ENCODE measurements at regions not wholly inside any gene's neighbourhood (a gene's known extent, or its start where the extent isn't known, plus 50 kb on each side); places are given as distances from the start of the nearest gene placed in this dataset.

- Histone ChIP-seq H3K27me3 (ENCODE audit: control insufficient read depth, insufficient read depth, low read length, poor library complexity, severe bottlenecking) (no peaks in the 10 kb centered on the region), H3K4me1 (ENCODE audit: control insufficient read depth, insufficient read depth, low read length) (no peaks in the 10 kb centered on the region), H3K4me3 (ENCODE audit: insufficient read depth, low read depth, low read length) (no peak overlapping the region), H3K27ac (ENCODE audit: insufficient read depth, low read depth, low read length, poor library complexity, severe bottlenecking) (no peak overlapping the region), H3K9me3 (ENCODE audit: control insufficient read depth, low read length) (no peaks in the 10 kb centered on the region), H3K36me3 (ENCODE audit: control insufficient read depth, insufficient read depth, low read length) (no peaks in the 10 kb centered on the region)
- 100% methylated on average over 1 of the region's 1 CpG for WGBS, 2 experiments
Measured at GRCh38 chr2:5319493-5319892, 372.7 kb upstream of the SOX11 start.

- Histone ChIP-seq H3K36me3 (ENCODE audit: control insufficient read depth, insufficient read depth, low read length) (no peaks in the 10 kb centered on the region), H3K4me3 (ENCODE audit: insufficient read depth, low read depth, low read length) (no peak overlapping the region), H3K27ac (ENCODE audit: insufficient read depth, low read depth, low read length, poor library complexity, severe bottlenecking) (no peak overlapping the region), H3K9me3 (ENCODE audit: control insufficient read depth, low read length) (no peaks in the 10 kb centered on the region), H3K27me3 (ENCODE audit: control insufficient read depth, insufficient read depth, low read length, poor library complexity, severe bottlenecking) (no peaks in the 10 kb centered on the region), H3K4me1 (ENCODE audit: control insufficient read depth, insufficient read depth, low read length) (no peaks in the 10 kb centered on the region)
- WGBS, 2 experiments = 84 to 86% methylated on average over 4 of the region's 4 CpGs
Measured at GRCh38 chr2:5322396-5322795, 369.8 kb upstream of the SOX11 start.

GRCh38 chr2:5325523-5325922 lies 366.7 kb upstream of the SOX11 start:
- H3K27ac ChIP-seq (ENCODE audit: insufficient read depth, low read depth, low read length, poor library complexity, severe bottlenecking) = no peak overlapping the region
- no peaks in the 10 kb centered on the region for H3K36me3 ChIP-seq (ENCODE audit: control insufficient read depth, insufficient read depth, low read length)
- H3K4me3 ChIP-seq (ENCODE audit: insufficient read depth, low read depth, low read length) = no peak overlapping the region
- H3K27me3 ChIP-seq (ENCODE audit: control insufficient read depth, insufficient read depth, low read length, poor library complexity, severe bottlenecking) = no peaks in the 10 kb centered on the region
- H3K9me3 ChIP-seq (ENCODE audit: control insufficient read depth, low read length) = no peaks in the 10 kb centered on the region
- no peaks in the 10 kb centered on the region for H3K4me1 ChIP-seq (ENCODE audit: control insufficient read depth, insufficient read depth, low read length)
- 95 to 96% methylated on average over 23 of the region's 23 CpGs for WGBS, 2 experiments

- WGBS, 2 experiments = 89 to 90% methylated on average over 5 of the region's 5 CpGs
- no peak overlapping the region for H3K4me3 ChIP-seq (ENCODE audit: insufficient read depth, low read depth, low read length)
- H3K9me3 ChIP-seq (ENCODE audit: control insufficient read depth, low read length) = no peaks in the 10 kb centered on the region
- no peaks in the 10 kb centered on the region for H3K27me3 ChIP-seq (ENCODE audit: control insufficient read depth, insufficient read depth, low read length, poor library complexity, severe bottlenecking)
- no peaks in the 10 kb centered on the region for H3K4me1 ChIP-seq (ENCODE audit: control insufficient read depth, insufficient read depth, low read length)
- H3K27ac ChIP-seq (ENCODE audit: insufficient read depth, low read depth, low read length, poor library complexity, severe bottlenecking) = no peak overlapping the region
- H3K36me3 ChIP-seq (ENCODE audit: control insufficient read depth, insufficient read depth, low read length) = no peaks in the 10 kb centered on the region
Measured at GRCh38 chr2:5328826-5329225, 363.4 kb upstream of the SOX11 start.

- Histone ChIP-seq H3K36me3 (ENCODE audit: control insufficient read depth, insufficient read depth, low read length) (no peaks in the 10 kb centered on the region), H3K27me3 (ENCODE audit: control insufficient read depth, insufficient read depth, low read length, poor library complexity, severe bottlenecking) (no peaks in the 10 kb centered on the region), H3K4me3 (ENCODE audit: insufficient read depth, low read depth, low read length) (no peak overlapping the region), H3K4me1 (ENCODE audit: control insufficient read depth, insufficient read depth, low read length) (no peaks in the 10 kb centered on the region), H3K9me3 (ENCODE audit: control insufficient read depth, low read length) (no peaks in the 10 kb centered on the region), H3K27ac (ENCODE audit: insufficient read depth, low read depth, low read length, poor library complexity, severe bottlenecking) (no peak overlapping the region)
- WGBS, 2 experiments = 88 to 89% methylated on average over 3 of the region's 3 CpGs
Measured at GRCh38 chr2:5329763-5330162, 362.4 kb upstream of the SOX11 start.

GRCh38 chr2:5330961-5331360 lies 361.2 kb upstream of the SOX11 start:
- Histone ChIP-seq H3K27ac (ENCODE audit: insufficient read depth, low read depth, low read length, poor library complexity, severe bottlenecking) (no peak overlapping the region), H3K9me3 (ENCODE audit: control insufficient read depth, low read length) (no peaks in the 10 kb centered on the region), H3K4me1 (ENCODE audit: control insufficient read depth, insufficient read depth, low read length) (no peaks in the 10 kb centered on the region), H3K36me3 (ENCODE audit: control insufficient read depth, insufficient read depth, low read length) (no peaks in the 10 kb centered on the region), H3K27me3 (ENCODE audit: control insufficient read depth, insufficient read depth, low read length, poor library complexity, severe bottlenecking) (no peaks in the 10 kb centered on the region), H3K4me3 (ENCODE audit: insufficient read depth, low read depth, low read length) (no peak overlapping the region)
- WGBS, 2 experiments = 89 to 94% methylated on average over 1 of the region's 1 CpG

GRCh38 chr2:5332925-5333324 lies 359.3 kb upstream of the SOX11 start:
- WGBS, 2 experiments = 87 to 88% methylated on average over 3 of the region's 3 CpGs
- Histone ChIP-seq H3K4me3 (ENCODE audit: insufficient read depth, low read depth, low read length) (no peak overlapping the region), H3K4me1 (ENCODE audit: control insufficient read depth, insufficient read depth, low read length) (no peaks in the 10 kb centered on the region), H3K36me3 (ENCODE audit: control insufficient read depth, insufficient read depth, low read length) (no peaks in the 10 kb centered on the region), H3K9me3 (ENCODE audit: control insufficient read depth, low read length) (no peaks in the 10 kb centered on the region), H3K27me3 (ENCODE audit: control insufficient read depth, insufficient read depth, low read length, poor library complexity, severe bottlenecking) (no peaks in the 10 kb centered on the region), H3K27ac (ENCODE audit: insufficient read depth, low read depth, low read length, poor library complexity, severe bottlenecking) (no peak overlapping the region)

GRCh38 chr2:5339473-5339872 lies 352.7 kb upstream of the SOX11 start:
- Histone ChIP-seq H3K27me3 (ENCODE audit: control insufficient read depth, insufficient read depth, low read length, poor library complexity, severe bottlenecking) (no peaks in the 10 kb centered on the region), H3K27ac (ENCODE audit: insufficient read depth, low read depth, low read length, poor library complexity, severe bottlenecking) (no peak overlapping the region), H3K9me3 (ENCODE audit: control insufficient read depth, low read length) (no peaks in the 10 kb centered on the region), H3K4me1 (ENCODE audit: control insufficient read depth, insufficient read depth, low read length) (no peaks in the 10 kb centered on the region), H3K4me3 (ENCODE audit: insufficient read depth, low read depth, low read length) (no peak overlapping the region), H3K36me3 (ENCODE audit: control insufficient read depth, insufficient read depth, low read length) (no peaks in the 10 kb centered on the region)

GRCh38 chr2:5343785-5344335 lies 348.3 kb upstream of the SOX11 start:
- Histone ChIP-seq H3K4me3 (ENCODE audit: insufficient read depth, low read depth, low read length) (no peak overlapping the region), H3K9me3 (ENCODE audit: control insufficient read depth, low read length) (no peaks in the 10 kb centered on the region), H3K36me3 (ENCODE audit: control insufficient read depth, insufficient read depth, low read length) (no peaks in the 10 kb centered on the region), H3K4me1 (ENCODE audit: control insufficient read depth, insufficient read depth, low read length) (no peaks in the 10 kb centered on the region), H3K27ac (ENCODE audit: insufficient read depth, low read depth, low read length, poor library complexity, severe bottlenecking) (no peak overlapping the region), H3K27me3 (ENCODE audit: control insufficient read depth, insufficient read depth, low read length, poor library complexity, severe bottlenecking) (no peaks in the 10 kb centered on the region)
- WGBS, 2 experiments = 83 to 84% methylated on average over 6 of the region's 6 CpGs

GRCh38 chr2:5352286-5352685 lies 339.9 kb upstream of the SOX11 start:
- 83% methylated on average over 2 of the region's 2 CpGs for WGBS, 2 experiments
- Histone ChIP-seq H3K27me3 (ENCODE audit: control insufficient read depth, insufficient read depth, low read length, poor library complexity, severe bottlenecking) (no peaks in the 10 kb centered on the region), H3K36me3 (ENCODE audit: control insufficient read depth, insufficient read depth, low read length) (no peaks in the 10 kb centered on the region), H3K9me3 (ENCODE audit: control insufficient read depth, low read length) (no peaks in the 10 kb centered on the region), H3K27ac (ENCODE audit: insufficient read depth, low read depth, low read length, poor library complexity, severe bottlenecking) (no peak overlapping the region), H3K4me1 (ENCODE audit: control insufficient read depth, insufficient read depth, low read length) (no peaks in the 10 kb centered on the region), H3K4me3 (ENCODE audit: insufficient read depth, low read depth, low read length) (no peak overlapping the region)

- Histone ChIP-seq H3K4me3 (ENCODE audit: insufficient read depth, low read depth, low read length) (no peak overlapping the region), H3K9me3 (ENCODE audit: control insufficient read depth, low read length) (no peaks in the 10 kb centered on the region), H3K27me3 (ENCODE audit: control insufficient read depth, insufficient read depth, low read length, poor library complexity, severe bottlenecking) (no peaks in the 10 kb centered on the region), H3K4me1 (ENCODE audit: control insufficient read depth, insufficient read depth, low read length) (no peaks in the 10 kb centered on the region), H3K36me3 (ENCODE audit: control insufficient read depth, insufficient read depth, low read length) (no peaks in the 10 kb centered on the region), H3K27ac (ENCODE audit: insufficient read depth, low read depth, low read length, poor library complexity, severe bottlenecking) (no peak overlapping the region)
- 84 to 87% methylated on average over 1 of the region's 1 CpG for WGBS, 2 experiments
Measured at GRCh38 chr2:5353565-5353964, 338.6 kb upstream of the SOX11 start.

All from ectodermal cell (in vitro differentiated cells).